RWPE1 (cell line): ENCODE measurements at regions not wholly inside any gene's neighbourhood (a gene's known extent, or its start where the extent isn't known, plus 50 kb on each side); places are given as distances from the start of the nearest gene placed in this dataset.
"Not testable (repeated sequence)": the region's sequence is repeated elsewhere in the genome, so short reads cannot be mapped to it uniquely, and the experiment has no call there.

Experiments
- CTCF ChIA-PET: fragments of 350-600 bp; sonication (Branson Sonifier 250); formaldehyde crosslinking; extraction: SDS; loops from one replicate; lab custom pipeline; 2021; lab: Yijun Ruan, JAX
- POLR2A ChIA-PET: fragments of 400-600 bp; formaldehyde crosslinking; extraction: SDS; loops from one replicate; lab custom pipeline; 2020; ENCODE audit warnings: antibody characterized with exemption; ENCODE audit not compliant: low non-redundant PET; lab: Yijun Ruan, JAX
- DNase-seq: peaks from one replicate; pipeline ENCODE4 v3.0.0; 2012; ENCODE audit warnings: low spot score
- H3K27ac ChIP-seq: fragments of 450-650 bp; 2 replicates; pipeline ENCODE4 v1.5.1; 2017
- TF ChIP-seq, protein P1 (sequence below): fragments of 450-650 bp; conservative IDR thresholded peaks from 2 replicates; pipeline ENCODE4 v1.5.1; 2017; ENCODE audit warnings: low read depth, mild to moderate bottlenecking

DNA sequence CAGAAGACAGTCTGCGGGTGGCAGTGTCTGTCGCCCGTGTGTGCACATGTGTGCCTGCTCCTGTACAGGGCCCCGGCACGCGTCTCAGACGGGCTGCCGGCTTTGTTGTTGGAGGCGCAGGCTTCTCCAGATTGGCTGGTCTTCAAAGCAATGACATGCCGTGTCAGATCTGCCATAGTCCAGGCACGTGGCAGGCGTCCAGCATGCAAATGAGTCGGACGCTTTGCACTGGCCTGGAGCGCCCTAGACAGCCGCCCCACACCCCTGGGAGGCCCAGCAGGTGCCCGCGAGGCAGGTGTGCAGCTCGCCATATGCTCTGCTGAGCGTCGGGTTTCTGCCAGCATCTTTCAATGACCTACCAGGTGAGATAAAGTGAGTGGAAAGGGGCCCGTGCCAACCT is 71.5 kb downstream of the GADD45G start:
- CTCF ChIA-PET = interaction anchor here (0.6 to 1.2 kb wide), 4 partner anchors 10 to 370 kb away, joined by 3 to 6 read pairs (median 3); no protein-coding TSS in a partner anchor

DNA sequence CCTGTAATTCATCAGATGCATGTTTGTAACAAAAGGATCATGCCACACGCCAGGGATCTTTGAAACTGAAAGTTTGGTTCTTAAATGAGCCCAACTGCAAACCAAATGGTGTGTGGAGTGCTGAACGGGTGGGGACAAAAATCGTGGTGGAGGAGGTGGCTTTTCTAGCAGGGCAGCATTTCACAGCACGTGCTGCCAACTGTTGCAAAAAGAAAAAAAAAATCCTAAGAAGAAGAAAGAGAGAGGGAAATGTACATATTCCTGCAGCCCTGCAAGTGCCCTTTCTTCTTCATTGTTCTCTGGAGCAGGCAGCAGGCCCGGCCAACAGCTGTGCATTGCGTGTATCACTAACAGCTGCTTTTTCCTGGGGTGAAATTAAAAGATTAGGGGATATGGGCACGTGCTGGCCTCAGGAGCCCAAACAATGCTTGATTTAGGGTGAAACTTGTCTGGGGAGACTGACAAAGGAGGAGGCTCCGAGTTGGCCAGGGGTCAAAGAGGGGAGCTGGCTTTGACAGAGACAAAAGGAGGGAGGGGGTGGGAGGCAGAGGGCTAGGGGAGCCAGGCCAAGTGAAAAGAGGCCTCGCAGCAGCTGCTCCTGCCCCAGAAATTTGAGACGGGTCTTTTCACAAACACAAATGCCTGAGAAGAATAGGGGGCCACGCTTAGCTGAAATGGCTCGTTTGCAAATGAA is 73.0 kb downstream of the GADD45G start:
- TF ChIP-seq, protein P1, sequence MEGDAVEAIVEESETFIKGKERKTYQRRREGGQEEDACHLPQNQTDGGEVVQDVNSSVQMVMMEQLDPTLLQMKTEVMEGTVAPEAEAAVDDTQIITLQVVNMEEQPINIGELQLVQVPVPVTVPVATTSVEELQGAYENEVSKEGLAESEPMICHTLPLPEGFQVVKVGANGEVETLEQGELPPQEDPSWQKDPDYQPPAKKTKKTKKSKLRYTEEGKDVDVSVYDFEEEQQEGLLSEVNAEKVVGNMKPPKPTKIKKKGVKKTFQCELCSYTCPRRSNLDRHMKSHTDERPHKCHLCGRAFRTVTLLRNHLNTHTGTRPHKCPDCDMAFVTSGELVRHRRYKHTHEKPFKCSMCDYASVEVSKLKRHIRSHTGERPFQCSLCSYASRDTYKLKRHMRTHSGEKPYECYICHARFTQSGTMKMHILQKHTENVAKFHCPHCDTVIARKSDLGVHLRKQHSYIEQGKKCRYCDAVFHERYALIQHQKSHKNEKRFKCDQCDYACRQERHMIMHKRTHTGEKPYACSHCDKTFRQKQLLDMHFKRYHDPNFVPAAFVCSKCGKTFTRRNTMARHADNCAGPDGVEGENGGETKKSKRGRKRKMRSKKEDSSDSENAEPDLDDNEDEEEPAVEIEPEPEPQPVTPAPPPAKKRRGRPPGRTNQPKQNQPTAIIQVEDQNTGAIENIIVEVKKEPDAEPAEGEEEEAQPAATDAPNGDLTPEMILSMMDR = no peak
- DNase-seq = no peak
- POLR2A ChIA-PET = no interaction called here
- CTCF ChIA-PET = interaction anchor here (0.6 to 0.9 kb wide), 3 partner anchors 27 to 1195 kb away, joined by 3 read pairs; no protein-coding TSS in a partner anchor
- no peak overlapping the region for H3K27ac ChIP-seq

More for the DNA sequence above, 71.5 kb downstream of the GADD45G start:
- DNase-seq = peak; percentile 33
- POLR2A ChIA-PET = no interaction called here
- H3K27ac ChIP-seq = no peak overlapping the region
- TF ChIP-seq, protein P1 = no peak

DNA sequence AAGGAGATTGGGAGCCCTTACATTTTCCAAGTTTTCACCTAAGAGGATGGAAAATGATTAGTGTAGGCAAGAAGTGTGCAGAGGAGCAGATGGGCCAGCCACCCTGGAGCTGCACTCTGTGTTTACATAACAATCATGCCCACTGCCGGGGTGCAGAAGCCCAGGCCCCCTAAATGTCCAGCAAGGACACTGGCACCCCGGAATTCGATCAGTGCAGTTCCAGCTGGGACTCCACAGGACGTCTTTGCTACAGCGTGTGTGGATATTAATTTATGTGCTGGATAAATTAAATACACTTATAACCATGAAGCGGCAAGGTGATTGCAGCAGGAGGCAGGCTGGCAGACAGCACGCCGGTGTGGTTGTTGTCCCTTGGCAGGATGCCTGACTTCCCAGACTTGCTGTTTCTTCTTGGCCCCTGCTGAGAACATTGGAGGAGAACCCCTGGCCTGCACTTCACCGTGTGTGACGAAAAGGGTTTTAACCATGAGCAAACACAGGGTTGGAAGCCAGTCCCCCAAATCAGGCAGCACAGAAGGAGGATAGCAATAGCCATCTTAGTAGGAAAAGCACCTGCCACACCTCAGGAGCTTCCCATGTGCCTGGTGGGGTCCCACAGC is 73.7 kb downstream of the GADD45G start:
- H3K27ac ChIP-seq = no peak overlapping the region
- CTCF ChIA-PET = interaction anchor here (0.6 to 0.9 kb wide), 2 partner anchors 26 to 1194 kb away, joined by 3 read pairs; no protein-coding TSS in a partner anchor
- POLR2A ChIA-PET = no interaction called here

DNA sequence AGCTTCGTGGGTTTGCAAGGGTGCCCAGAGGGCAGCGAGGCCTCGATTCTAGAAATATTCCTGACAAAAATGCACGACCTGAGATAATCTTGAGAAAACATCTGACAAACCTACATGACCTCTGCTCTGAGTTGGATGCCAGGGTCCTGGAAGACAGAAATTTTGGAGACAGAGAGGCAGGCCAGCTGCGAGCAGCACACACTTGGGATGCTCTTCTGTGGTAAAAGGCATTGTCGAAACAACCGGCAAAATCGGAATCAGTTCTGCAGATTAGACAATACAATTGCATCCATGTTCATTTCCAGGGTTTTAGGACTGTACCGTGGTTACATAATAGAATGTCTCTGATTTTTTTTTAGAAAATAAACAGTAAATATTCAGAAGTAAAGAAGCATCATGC is 74.2 kb downstream of the GADD45G start:
- TF ChIP-seq, protein P1 = no peak
- H3K27ac ChIP-seq = no peak overlapping the region
- no peak for DNase-seq
- ChIA-PET POLR2A (no interaction called here), CTCF (no interaction called here)

More for the DNA sequence above, 73.7 kb downstream of the GADD45G start:
- no peak for DNase-seq
- TF ChIP-seq, protein P1 = no peak

DNA sequence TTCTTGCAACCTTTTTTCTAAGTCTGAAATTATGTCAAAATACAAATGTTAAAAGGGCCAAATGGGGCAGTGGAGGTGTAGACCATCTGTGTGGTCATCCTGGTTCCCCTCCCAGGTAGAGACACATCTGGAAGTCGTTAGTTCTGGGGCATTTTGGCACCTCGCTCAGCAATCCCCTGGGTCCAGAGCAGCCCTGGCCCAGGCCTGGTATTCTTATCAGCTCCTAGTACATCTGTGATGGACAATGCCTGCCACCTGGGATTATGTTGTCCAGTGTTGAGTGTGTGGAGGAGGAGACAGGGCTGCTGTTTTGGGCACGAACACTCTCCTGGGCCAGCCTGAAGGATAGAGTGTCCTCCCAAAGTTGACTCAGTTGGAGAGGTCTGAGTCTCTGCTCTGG is 74.8 kb downstream of the GADD45G start:
- H3K27ac ChIP-seq = no peak overlapping the region
- TF ChIP-seq, protein P1 = no peak
- POLR2A ChIA-PET = no interaction called here
- DNase-seq = no peak
- CTCF ChIA-PET = no interaction called here

DNA sequence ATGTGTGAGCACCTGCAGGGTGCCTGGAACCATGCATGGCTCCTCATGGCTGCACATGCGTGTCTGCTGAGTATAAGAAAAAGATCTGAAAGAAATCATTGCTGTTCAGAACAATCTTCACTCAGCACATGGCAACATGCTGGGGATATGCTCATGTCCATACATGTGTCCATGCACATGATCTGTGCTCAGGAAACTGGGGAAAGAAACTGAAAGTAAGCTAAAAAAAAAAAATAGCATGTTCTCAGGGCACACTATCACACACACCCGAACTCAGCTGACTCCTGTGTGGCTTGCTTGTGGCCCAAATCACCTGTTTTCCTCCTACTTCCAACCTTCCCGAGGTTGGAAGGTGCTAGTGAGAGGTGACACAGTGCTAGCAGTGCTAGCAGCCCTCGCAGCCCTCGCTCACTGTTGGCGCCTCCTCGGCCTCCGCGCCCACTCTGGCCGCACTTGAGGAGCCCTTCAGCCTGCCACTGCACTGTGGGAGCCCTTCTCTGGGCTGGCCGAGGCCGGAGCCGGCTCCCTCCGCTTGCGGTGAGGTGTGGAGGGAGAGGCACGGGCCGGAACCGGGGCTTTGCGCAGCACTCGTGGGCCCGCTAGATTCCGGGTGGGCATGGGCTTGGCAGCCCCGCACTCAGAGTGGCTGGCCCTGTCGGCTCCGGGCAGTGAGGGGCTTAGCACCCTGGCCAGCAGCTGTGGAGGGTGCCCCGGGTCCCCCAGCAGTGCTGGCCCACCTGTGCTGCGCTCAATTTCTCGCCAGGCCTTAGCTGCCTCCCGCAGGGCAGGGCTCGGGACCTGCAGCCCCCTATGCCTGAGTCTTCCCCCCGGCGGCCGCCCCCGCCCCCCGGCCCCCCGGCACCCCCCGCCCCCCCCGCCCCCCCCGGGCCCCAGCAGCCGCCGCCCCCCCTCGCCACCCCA is 76.0 kb downstream of the GADD45G start:
- no peak overlapping the region for H3K27ac ChIP-seq
- ChIA-PET CTCF (interaction anchor here (0.6 kb wide), 1 partner anchor 16 kb away, joined by 3 read pairs; no protein-coding TSS in a partner anchor), POLR2A (interaction anchor here (0.6 kb wide), 1 partner anchor 190 kb away, joined by 3 read pairs; no protein-coding TSS in a partner anchor)
- TF ChIP-seq, protein P1 = no peak
- no peak for DNase-seq

DNA sequence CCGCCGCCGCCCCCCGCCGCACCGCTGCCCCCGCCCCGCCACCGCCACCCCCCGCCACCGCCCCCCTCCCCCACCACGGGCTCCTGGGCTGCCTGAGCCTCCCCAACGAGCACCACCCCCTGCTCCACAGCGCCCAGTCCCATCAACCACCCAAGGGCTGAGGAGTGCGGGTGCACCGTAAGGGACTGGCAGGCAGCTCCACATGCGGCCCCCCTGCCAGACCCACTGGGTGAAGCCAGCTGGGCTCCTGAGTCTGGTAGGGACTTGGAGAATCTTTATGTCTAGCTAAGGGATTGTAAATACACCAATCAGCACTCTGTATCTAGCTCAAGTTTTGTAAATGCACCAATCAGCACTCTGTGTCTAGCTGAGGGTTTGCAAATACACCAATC is 76.7 kb downstream of the GADD45G start:
- DNase-seq, H3K27ac ChIP-seq, POLR2A ChIA-PET: not testable (repeated sequence)
- CTCF ChIA-PET = interaction anchor here (0.6 kb wide), 1 partner anchor 16 kb away, joined by 3 read pairs; no protein-coding TSS in a partner anchor
